GM19455 (cell line): ENCODE measurements at regions not wholly inside any gene's neighbourhood (a gene's known extent, or its start where the extent isn't known, plus 50 kb on each side); places are given as distances from the start of the nearest gene placed in this dataset.

ENCODE experiments used
- ATAC-seq: cut with Tn5 transposase; IDR thresholded peaks from one replicate; pipeline ENCODE4 v1.9.1; 2021; ENCODE audit not compliant: unreplicated experiment

DNA sequence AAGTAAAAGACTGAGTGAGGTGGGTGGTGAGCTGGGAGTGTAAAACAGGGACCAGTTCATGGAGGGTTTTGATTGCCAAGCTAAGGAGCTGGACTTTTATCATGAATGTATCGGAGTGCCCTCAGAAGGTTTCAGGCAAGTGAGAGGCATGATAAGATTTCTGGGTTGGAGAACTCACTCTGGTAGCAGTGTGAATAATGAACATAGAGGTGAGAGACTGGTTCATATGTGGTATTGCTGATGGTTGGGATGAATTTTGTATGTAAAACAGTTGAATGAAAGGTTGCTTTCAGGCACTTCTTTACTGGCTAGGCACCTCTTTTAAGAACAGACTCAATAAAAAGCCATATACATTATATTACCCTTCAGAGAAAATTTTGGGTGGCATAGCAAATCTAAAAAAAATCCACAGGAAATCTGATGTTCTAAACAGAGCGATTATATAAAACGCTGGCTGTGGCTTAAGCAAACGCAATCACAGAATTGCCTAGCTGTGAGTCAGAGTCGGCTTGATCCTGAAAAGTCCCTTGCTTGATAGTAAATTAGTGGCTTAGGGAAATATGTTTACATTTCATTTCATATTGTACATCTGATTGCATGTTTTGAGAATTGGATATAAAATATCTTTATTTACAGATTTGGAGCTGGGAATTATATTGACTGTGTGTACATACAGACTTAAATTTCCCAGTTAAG lies 92.9 kb upstream of the HDAC9 start:
- no peak for ATAC-seq

DNA sequence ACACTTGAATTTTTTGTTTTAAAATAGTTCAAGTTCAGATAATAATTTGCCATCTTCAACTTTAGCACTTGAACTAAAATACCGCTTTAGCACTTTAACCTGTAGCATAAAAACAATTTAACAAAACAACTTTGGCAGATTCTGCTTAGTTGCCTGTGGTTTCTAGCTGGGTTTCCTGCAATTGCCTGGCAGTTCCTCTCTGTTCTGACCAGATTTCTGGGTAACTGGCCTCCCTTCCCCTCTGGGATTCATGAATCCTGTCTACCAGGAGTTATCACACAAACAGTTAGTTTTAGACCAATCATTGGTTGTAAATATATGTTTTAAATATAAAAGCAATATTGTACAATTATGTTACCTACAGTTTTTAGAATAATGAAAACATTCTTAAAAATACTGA lies 89.8 kb upstream of the HDAC9 start:
- no peak for ATAC-seq

DNA sequence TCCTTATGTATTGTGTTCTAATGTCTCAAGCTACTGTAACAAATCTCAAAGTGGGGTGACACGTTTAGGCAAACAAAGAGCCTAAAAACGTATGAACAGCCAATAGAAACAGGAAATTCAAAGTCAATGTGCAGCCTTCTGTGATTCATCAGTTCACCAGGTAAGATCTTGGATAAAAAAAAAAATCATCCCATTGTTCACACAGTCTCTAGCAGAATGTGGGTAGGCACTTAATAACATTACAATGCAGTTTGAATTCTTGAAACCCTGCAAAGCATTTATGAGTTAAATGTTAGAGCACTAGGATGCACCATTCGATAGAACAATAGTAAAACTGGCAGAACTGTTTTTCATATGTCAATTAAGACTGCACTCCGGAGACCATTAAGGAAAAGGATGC lies 88.2 kb upstream of the HDAC9 start:
- ATAC-seq = no peak

DNA sequence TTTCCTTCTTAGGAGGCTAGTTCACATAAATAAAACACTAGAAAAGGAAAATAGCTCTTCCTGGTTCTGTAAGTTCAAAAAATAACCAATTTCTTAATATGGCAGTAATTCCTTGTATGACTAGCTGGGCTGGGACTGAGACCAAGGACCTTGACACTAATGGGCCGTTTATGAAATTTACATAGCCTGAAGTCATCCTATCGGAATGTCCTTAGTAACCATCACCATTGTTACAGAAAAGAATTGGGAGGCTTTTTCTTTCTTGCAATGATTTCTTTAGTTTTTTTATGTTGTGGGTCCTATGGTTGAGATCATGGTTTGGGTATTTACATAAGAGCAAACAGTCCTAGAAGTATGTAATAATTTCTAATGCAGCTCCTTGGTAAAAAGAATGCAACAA lies 87.1 kb upstream of the HDAC9 start:
- no peak for ATAC-seq

DNA sequence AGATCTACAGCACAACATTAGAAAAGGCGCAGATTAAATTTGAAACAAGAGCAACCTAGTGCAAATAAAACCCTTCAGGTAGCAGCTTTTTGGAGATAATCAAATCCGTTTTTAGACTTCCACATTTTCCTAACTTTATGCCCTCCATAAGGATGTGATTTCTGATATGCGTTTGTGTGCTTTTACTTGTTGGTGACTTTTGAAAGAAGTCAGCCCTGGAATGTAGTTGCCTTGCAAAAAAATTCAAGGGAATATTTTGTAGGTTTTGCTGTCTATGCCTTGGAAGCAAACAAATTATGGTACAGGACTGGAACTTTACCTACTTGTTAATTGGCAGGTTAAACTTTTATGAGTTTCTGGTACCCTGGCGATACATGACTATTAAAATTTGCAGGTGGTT lies 86.7 kb upstream of the HDAC9 start:
- ATAC-seq = no peak

DNA sequence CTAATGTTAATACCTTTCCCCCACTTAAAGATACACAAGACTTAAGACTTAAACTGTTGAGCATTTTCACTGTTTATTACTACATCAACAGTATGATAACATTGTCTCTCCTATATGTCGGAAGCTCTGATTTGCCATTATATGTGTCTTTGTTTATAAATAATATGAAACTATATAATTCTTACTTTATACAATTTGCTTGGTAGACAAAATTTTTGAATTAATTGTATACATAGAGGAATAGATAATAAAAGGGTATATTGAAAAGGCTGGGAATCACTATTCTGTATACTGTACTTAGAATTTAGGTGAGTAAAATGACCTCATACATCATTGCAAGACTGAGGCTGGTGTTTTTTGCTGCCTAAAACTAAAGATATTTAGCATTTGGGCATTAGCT lies 82.1 kb upstream of the HDAC9 start:
- no peak for ATAC-seq

DNA sequence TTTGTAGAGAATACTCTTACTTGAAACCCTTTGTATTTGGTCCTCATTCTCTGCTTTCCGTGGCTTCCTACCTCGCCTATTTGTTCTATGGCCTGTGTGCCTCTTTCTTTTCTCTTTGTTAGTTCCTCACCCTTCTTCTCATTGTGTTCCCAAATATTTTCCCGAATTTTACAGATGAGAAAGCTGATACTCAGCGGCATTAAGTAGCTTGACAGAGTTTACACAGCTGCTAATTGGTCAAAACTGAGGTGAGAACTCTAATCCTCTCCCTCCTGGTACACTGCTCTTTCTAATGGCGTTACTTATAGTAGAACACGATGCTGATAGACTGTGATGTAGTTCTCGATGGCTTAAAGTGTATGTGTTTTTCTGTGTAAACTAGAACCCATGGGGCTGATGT lies 80.7 kb upstream of the HDAC9 start:
- ATAC-seq = no peak

DNA sequence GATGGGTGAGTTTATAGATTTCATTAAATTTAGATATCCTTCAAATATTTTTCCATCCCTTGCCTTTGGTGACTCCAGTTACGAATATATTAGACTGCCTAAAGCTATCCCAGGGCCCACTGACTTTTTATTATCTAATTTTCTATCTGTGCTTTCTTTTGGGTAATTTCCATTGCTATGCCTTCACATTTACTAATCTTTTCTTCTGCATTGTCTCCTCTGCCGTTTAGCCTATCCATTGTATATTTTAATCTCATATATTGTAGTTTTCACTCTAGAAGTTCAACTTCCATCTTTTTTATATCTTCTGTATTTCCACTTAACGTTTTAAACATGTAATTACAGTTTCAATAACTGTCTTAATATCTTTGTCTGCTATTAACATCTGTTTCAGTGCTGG lies 78.6 kb upstream of the HDAC9 start:
- no peak for ATAC-seq

DNA sequence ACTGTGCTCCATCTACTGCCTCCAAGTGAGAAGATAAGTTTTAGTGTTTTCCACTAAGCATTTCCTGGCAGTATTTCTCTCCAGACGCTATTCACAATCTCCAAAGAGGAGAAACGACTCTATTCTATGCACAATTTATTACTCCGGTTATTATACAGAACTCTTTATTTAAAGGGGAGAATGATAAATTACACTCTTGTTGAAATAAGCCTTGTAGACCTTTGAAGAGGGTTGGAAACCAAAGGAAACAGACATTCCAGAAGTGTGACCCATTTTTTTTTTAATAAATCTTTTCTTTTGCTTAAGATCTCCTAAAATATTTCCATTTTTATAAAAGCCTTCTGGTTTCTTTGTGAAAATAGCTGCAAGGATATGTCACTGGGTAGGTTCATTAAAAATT lies 76.1 kb upstream of the HDAC9 start:
- no peak for ATAC-seq

DNA sequence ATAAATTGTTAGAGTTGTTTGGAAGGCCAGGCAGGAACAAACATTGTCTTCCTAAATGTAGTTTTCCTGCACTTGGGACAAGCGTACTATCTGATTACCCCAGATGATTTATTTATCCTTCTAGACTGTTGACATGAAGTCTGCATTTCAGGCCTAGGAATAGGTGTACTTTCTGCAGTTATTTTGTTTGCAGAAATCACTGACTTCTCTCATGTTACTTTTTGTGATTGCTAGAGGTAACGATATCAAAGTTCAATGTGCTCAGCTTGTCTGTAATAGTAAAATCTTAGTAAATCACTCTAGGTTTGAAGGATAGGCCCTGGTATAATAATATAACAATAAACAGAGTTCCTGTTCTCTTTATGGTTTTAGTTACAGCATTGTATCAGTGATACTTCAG lies 75.4 kb upstream of the HDAC9 start:
- ATAC-seq = no peak

DNA sequence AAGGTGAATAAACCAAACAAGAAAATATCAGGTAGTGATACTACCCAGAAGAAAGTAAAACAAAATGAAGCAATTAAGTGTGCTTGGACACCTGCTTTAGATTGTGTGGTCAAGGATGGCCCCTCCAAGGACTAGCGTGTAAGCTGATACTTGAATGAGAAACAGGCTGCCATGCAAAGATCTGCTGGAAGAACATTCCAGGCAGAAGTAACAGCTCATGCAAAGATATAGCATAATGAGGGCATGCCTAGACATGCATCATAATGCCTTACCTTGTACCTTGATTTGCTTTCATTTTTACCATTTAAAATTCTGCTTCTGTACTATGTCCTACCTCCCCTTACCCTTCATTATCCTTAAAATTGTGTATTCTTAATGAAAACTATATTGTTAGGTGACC lies 74.8 kb upstream of the HDAC9 start:
- ATAC-seq = no peak

DNA sequence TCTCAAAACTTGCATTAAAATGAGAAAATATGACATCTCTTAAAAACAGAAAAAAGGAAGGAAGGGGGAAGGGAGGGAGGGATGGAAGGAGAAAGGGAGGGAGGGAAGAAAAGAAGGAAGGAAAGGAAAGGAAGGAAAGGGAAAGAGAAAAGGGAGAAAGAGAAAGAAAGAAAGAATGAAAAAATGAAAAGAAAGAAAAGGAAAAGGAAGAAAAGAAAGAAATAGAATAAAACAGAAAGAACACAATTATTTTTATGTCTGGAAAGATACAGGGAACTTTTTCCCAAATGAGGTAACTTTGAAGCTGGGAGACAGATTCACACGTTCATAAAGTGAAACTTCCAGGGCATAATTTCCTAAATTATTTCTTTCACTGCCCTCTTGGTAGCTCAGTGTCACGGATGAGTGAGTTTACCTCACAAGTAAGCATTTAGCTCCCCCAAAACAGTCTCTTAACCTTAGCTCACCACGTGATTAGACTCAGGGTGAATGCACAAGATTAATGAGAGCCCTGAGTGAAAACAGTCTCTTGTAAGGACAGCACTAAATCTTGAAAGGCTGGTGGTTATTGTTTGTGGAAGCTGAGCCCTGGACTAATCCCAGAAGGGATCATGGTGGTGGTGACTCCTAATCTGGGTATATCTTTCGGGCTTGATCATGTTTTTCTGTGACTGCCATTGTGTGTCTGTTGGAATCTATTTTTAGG lies 74.1 kb upstream of the HDAC9 start:
- ATAC-seq = no peak

DNA sequence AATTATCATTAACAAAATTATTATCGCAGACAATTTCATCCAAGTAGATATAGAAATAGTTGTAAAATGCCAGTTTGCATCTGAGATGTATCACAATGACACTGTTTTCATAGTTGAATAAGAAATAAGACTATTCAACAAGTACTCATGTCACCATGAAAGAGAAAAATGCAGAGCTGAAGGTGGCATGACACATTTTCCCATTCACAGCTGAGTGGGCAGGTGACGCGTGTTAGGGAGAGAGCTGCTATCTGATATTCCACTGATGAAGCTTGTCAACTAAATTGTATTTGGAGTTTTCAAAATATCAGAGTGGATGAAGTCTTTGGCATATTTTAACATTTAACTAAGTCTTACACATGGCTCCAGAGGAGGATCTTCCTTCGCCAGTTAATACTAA lies 70.3 kb upstream of the HDAC9 start:
- no peak for ATAC-seq

DNA sequence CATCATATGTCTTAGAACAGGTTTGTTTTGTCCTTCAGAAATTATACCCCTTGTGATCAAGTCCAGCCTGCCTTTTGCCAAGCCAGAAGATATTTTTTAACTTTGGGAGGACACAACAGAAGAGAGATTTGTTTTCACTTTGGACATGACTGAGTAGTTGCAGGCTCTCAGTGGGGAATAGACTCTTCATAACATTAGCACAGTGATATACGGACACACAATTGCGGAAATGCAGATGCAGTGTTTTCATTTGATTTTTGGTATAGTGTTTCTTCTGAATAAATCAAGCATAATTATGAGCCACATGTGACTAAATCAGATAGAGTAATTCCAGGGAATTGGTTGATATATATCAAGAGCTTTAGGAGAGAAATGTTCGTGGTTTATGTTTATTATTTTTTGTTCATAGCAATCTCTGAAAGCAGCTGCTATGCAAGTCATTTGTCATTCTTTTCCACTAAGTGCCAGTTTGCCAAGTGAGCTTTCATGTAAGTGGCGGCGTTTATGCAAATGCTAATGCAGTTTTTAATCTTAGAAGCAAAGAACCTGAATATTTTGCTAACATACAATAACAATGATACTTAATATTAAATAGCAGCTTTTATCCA lies 69.6 kb upstream of the HDAC9 start:
- ATAC-seq = no peak

DNA sequence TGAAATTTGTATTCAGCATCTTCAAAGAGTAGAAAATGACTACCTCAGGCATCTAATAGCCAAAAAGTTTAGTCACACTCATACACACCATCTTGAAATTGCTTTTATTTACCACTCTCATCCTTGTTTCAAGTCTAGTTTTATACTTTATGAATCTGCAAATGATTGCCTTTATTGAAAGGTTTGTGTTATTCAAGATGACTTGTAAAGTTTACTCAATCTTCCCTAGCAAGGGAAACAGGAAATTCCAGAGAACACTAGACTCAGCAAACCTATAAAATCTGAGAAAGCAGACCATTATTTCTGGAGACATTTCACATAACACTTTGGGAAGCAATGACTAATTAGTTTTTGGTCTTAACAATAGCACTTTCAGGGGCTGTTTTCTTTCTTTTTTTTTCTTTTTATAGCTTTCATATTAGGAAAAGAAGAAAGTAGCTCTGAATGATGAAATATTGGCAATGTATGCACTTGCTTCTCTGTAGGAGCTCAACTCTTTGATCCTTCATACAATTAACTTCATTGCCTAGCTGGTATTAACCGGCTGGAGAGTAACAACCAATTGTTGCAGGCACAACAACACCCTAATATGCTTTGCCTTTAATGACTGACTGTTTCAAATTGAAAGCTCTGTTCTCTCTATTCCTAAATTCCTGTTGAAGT lies 68.9 kb upstream of the HDAC9 start:
- ATAC-seq = no peak

DNA sequence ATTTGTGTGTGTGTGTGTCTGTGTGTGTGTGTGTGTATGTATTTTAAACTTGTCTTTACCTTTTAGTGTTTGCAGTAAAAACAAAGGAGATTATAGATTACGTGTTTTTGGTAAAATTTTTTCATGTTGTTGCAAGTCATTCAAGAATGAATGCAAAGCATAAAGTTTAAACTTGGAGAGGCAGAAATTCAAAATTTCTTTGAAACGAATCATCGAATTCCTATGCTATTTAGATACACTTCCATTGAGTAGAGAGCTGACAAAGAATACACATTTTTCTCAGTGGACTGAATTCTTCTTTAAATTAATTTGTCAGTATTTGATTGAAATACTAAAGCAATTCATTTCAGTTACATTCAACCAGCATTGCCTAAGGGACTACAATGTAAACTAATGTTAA lies 66.0 kb upstream of the HDAC9 start:
- ATAC-seq = no peak

DNA sequence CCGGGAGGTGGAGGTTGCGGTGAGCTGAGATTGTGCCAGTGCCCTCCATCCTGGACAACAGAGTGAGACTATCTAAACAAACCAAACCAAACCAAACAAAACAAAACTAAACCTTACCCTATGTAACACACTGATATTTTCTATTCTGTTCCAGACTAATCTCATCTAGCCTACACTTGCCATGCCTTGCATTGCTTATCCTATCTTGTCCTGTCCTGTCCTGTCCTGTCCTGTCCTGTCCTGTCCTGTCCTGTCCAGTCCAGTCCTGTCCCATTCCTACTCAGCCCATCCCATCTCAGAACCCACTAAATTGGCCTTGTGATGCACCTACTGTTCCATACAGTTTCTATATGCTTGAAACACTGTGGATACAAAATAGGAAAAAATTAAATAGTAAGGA lies 64.7 kb upstream of the HDAC9 start:
- no peak for ATAC-seq

DNA sequence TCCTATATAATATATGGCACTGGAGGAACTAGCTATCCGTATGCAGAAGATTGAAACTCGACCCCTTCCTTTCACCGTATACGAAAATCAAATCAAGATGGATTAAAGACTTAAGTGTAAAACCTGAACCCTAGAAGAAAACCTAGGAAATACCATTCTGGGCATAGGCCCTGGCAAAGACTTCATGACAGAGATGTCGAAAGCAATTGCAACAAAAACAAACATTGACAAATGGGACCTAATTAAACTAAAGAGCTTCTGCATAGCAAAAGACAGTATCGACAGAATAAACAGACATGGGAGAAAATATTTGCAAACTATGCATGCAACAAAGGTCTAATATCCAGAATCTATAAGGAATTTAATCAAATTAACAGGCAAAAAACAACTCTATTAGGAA lies 61.4 kb upstream of the HDAC9 start:
- ATAC-seq = no peak

DNA sequence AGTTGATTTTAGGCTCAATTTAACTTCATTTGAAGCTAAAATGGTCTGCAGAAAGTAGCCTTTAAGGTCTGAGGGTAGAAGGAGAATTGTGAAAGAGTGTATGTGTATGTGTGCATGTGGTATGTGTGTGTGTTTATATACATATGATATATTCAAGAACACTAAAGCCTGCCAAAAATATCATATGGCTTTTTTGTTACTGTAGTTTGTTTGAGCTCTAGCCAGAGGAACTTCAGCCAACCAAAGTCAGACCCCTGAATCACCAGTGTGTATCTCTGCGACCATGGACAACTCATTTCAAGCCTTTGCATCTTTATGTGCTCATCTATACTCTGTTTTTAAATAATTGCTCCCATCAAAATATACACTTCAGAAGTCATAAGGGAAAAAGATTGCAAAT lies 58.4 kb upstream of the HDAC9 start:
- no peak for ATAC-seq

DNA sequence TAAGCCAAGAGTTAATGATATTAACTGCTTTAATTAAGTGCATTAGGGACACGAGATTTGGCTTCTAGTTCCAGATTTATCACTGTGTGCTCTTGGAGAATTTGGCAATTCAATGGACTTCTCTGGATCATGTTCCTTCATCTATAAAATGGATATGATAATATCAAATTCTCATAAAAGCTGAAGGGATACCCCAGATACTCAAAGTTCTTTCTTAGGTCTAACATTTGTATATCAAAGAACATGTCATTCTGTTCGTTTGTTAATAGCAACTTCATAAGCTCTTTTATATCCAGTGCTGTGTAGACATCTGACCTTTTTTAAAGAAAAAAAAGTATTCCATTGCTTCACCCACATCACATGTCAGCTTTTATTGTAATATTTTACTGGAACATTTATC lies 54.6 kb upstream of the HDAC9 start:
- ATAC-seq = no peak

DNA sequence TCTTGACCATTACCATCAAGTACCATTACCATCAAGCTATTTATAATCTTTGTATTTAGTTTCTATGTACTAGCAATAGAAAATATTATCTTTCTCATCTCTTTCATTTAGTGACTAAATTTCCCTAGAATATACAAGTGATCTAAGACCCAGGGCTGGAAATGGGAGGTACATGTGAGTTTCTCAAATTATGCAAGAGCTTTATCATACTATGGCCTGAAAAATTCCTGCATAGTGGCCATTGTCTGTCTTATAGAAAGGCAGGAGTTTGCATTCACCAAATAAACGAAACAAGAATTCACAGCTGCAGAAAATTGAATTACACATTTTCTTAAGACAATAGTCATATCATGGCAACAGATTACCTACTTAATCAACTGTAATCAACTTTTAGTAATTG lies 50.7 kb upstream of the HDAC9 start:
- no peak for ATAC-seq

DNA sequence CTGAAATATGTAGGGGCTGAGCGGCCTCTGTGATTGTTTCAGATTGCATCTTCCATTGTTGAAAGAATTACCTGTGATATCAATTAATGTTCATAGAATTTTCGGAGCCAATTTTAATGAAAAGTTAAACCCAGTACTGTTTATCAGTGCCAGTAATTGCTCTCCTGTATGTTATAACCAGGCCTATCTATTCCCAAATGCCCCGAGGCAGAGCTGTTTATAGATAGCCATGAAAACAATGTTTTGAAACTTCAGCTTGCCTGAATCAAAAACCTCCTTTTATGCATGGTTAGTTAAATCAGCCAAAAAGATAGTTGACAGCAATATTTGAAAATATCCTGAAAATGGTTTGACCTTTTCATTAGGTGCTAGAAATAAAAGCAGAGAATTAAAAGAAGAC lies 50.1 kb upstream of the HDAC9 start:
- no peak for ATAC-seq
